GM23248 (cell line): ENCODE measurements at regions not wholly inside any gene's neighbourhood (a gene's known extent, or its start where the extent isn't known, plus 50 kb on each side); places are given as distances from the start of the nearest gene placed in this dataset.

Source experiments
- EZH2 ChIP-seq: fragments of 200-600 bp; sonication (generic); IDR thresholded peaks from 2 replicates; pipeline ENCODE4 v1.6.1; 2018; ENCODE audit warnings: antibody characterized with exemption, mild to moderate bottlenecking; ENCODE audit not compliant: insufficient read depth, poor library complexity, severe bottlenecking
- EZH2phosphoT487 ChIP-seq: fragments of 200-600 bp; sonication (generic); IDR thresholded peaks from 2 replicates; pipeline ENCODE4 v1.6.1; 2018; ENCODE audit warnings: antibody characterized with exemption, moderate library complexity, mild to moderate bottlenecking, low read depth; ENCODE audit not compliant: insufficient read depth

DNA sequence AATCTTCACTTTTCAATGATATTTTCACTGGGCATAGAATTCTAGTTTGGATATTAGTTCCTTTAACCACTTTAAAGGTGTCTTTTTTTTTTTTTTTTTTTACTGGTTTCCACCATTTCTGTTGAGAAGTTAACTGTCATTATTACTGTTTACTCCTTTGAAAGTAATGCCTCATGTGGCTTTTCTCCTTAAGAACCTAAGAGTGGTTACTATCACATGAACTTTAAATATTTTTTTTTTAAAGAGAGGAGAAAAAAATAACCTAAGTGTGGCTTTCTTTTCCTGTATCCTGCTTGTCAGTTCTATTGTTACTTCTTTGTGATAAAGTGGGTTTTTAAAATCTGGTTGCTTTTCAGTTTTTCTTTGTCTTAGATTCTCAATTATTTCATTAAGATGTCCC lies 229.5 kb downstream of the CDH26 start:
- no peak for TF ChIP-seq EZH2phosphoT487
- TF ChIP-seq EZH2 = no peak
